CD14-positive monocyte (primary cell): ENCODE measurements at regions not wholly inside any gene's neighbourhood (a gene's known extent, or its start where the extent isn't known, plus 50 kb on each side); places are given as distances from the start of the nearest gene placed in this dataset.

Source experiments
- DNase-seq, 3 donors: peaks; one replicate each; pipeline ENCODE4 v3.0.0-alpha.2; 2011 to 2022
- H2AFZ ChIP-seq: 2 replicates; pipeline ENCODE4 v1.6.0; 2012; ENCODE audit warnings: mild to moderate bottlenecking, low read depth, low read length, inconsistent platforms; ENCODE audit not compliant: insufficient read depth, poor library complexity, severe bottlenecking
- H3K27ac ChIP-seq, 2 donors: 1 replicate in 1 of 2; 2 replicates in 1 of 2; pipeline ENCODE4 v1.5.1; 2012 to 2013; ENCODE audit warnings: low read length in 2 of 2, control low read depth in 1 of 2, inconsistent platforms in 1 of 2, low read depth in 1 of 2, mild to moderate bottlenecking in 1 of 2
- H3K27me3 ChIP-seq, 2 donors: one replicate each; pipeline versions ENCODE4 v1.6.0 to v1.6.1; 2011 to 2013; ENCODE audit warnings: low read length in 2 of 2; ENCODE audit not compliant: control insufficient read depth in 2 of 2, insufficient read depth in 2 of 2
- H3K36me3 ChIP-seq, 2 donors: replicated peaks in 1 of 2; 1 replicate in 1 of 2; 2 replicates in 1 of 2; pipeline versions ENCODE4 v1.5.1 to v1.6.1; 2012 to 2013; ENCODE audit warnings: low read length in 2 of 2, control low read depth in 1 of 2, inconsistent platforms in 1 of 2, mild to moderate bottlenecking in 1 of 2; ENCODE audit not compliant: insufficient read depth in 2 of 2, control insufficient read depth in 1 of 2
- H3K4me1 ChIP-seq, 2 donors: 1 replicate in 1 of 2; 2 replicates in 1 of 2; pipeline versions ENCODE4 v1.5.1 to v1.6.1; 2012 to 2013; ENCODE audit warnings: low read length in 2 of 2, control low read depth in 1 of 2, inconsistent platforms in 1 of 2, mild to moderate bottlenecking in 1 of 2, moderate library complexity in 1 of 2; ENCODE audit not compliant: insufficient read depth in 2 of 2, control insufficient read depth in 1 of 2
- H3K4me2 ChIP-seq: replicated peaks from 2 replicates; pipeline ENCODE3; 2012; ENCODE audit warnings: low read length, moderate library complexity, mild to moderate bottlenecking; ENCODE audit not compliant: poor library complexity, severe bottlenecking; ENCODE audit errors: extremely low read depth
- H3K4me3 ChIP-seq, 3 experiments: fragments of 200-600 bp in 1 of 3; sonication (generic) in 1 of 3; replicated peaks in 1 of 3; 1 replicate in 2 of 3; 2 replicates in 1 of 3; pipeline ENCODE4 v1.5.1; 2011 to 2013; ENCODE audit warnings: low read length in 3 of 3, mild to moderate bottlenecking in 3 of 3, control low read depth in 2 of 3, low read depth in 2 of 3, inconsistent platforms in 1 of 3, moderate library complexity in 1 of 3
- H3K79me2 ChIP-seq: 2 replicates; pipeline ENCODE4 v1.6.0; 2012; ENCODE audit warnings: mild to moderate bottlenecking, control low read depth, inconsistent platforms, low read length, moderate library complexity; ENCODE audit not compliant: insufficient read depth
- H3K9ac ChIP-seq: 2 replicates; pipeline ENCODE4 v1.6.0; 2017; ENCODE audit warnings: low read length, mild to moderate bottlenecking; ENCODE audit not compliant: insufficient read depth, poor library complexity, severe bottlenecking
- H3K9me3 ChIP-seq, 2 donors: replicated peaks in 1 of 2; 1 replicate in 1 of 2; 2 replicates in 1 of 2; pipeline versions ENCODE4 v1.5.1 to v1.6.1; 2012 to 2013; ENCODE audit warnings: low read length in 2 of 2, control low read depth in 1 of 2; ENCODE audit not compliant: control insufficient read depth in 1 of 2, insufficient read depth in 1 of 2
- H4K20me1 ChIP-seq: 2 replicates; pipeline ENCODE4 v1.6.0; 2012; ENCODE audit warnings: mild to moderate bottlenecking, low read length, control low read depth, moderate library complexity; ENCODE audit not compliant: insufficient read depth
- H3K27ac Mint-ChIP-seq, 7 donors: one replicate each; pipeline ENCODE4 v1.8.0; 2020; ENCODE audit warnings: mild to moderate bottlenecking in 7 of 7, mixed read lengths in 7 of 7, moderate library complexity in 6 of 7, inconsistent platforms in 2 of 7
- H3K27me3 Mint-ChIP-seq, 3 donors: one replicate each; pipeline ENCODE4 v1.8.0; 2021 to 2022; ENCODE audit warnings: low read depth in 3 of 3, mild to moderate bottlenecking in 3 of 3, mixed read lengths in 3 of 3, moderate library complexity in 3 of 3, inconsistent platforms in 1 of 3
- H3K36me3 Mint-ChIP-seq, 2 donors: one replicate each; pipeline ENCODE4 v1.8.0; 2020; ENCODE audit warnings: mixed read lengths in 2 of 2, inconsistent platforms in 1 of 2, mild to moderate bottlenecking in 1 of 2
- H3K4me1 Mint-ChIP-seq: one replicate; pipeline ENCODE4 v1.8.0; 2020; ENCODE audit warnings: mild to moderate bottlenecking, mixed read lengths
- H3K4me3 Mint-ChIP-seq, 2 donors: one replicate each; pipeline ENCODE4 v1.8.0; 2020; ENCODE audit warnings: mild to moderate bottlenecking in 2 of 2, mixed read lengths in 2 of 2, moderate library complexity in 1 of 2
- H3K9me3 Mint-ChIP-seq, 7 donors: one replicate each; pipeline ENCODE4 v1.8.0; 2020 to 2022; ENCODE audit warnings: mixed read lengths in 7 of 7, mild to moderate bottlenecking in 6 of 7, moderate library complexity in 6 of 7, inconsistent platforms in 2 of 7
- CTCF ChIP-seq: fragments of 200-600 bp; IDR thresholded peaks from one replicate; pipeline ENCODE4 v1.8.0; 2022; ENCODE audit warnings: antibody characterized with exemption, mild to moderate bottlenecking
- WGBS: methylation state at CpG from one replicate; pipeline ENCODE4 v1.1.5; 2013; ENCODE audit warnings: missing lambda C conversion rate; ENCODE audit not compliant: insufficient coverage; 5-methylcytosine and 5-hydroxymethylcytosine counted together
- intact Hi-C, 2 donors: fragments of 100-400 bp; cut with micrococcal nuclease; formaldehyde crosslinking; loops; one replicate each; pipeline versions ENCODE4 v1.15.0 to v1.15.1; 2023

GRCh38 chr5:142246258-142246657 lies 78.6 kb downstream of the SPRY4 start:
- no peak for TF ChIP-seq CTCF
- Histone ChIP-seq H3K4me3 (no peak overlapping the region), H3K9me3 (peaks cover 0 to 9% of the 10 kb centered on the region in 2 donors), H3K9ac (no peak overlapping the region), H3K27me3 (no peaks in the 10 kb centered on the region), H4K20me1 (no peaks in the 10 kb centered on the region), H3K36me3 (no peaks in the 10 kb centered on the region), H3K4me2 (no peak overlapping the region), H3K79me2 (no peaks in the 10 kb centered on the region), H2AFZ (no peak overlapping the region), H3K4me1 (no peaks in the 10 kb centered on the region), H3K27ac (no peak overlapping the region)
- DNase-seq: no peak
- no peak overlapping the region for H3K4me3 Mint-ChIP-seq
- intact Hi-C loops: no loop called here
- no peaks in the 10 kb centered on the region for H3K36me3 Mint-ChIP-seq
- WGBS: 98% methylated on average over 6 of the region's 9 CpGs
- H3K9me3 Mint-ChIP-seq: peaks cover 6 to 32% (median 14%) of the 10 kb centered on the region in 7 donors
- H3K27me3 Mint-ChIP-seq: peaks cover 2 to 12% (median 2%) of the 10 kb centered on the region in 3 donors
- no peak overlapping the region for H3K27ac Mint-ChIP-seq
- H3K4me1 Mint-ChIP-seq: no peaks in the 10 kb centered on the region

- Histone ChIP-seq H3K36me3 (no peaks in the 10 kb centered on the region), H3K27ac (no peak overlapping the region), H3K27me3 (no peaks in the 10 kb centered on the region), H3K4me3 (no peak overlapping the region), H4K20me1 (no peaks in the 10 kb centered on the region), H3K9me3 (peaks cover 0 to 9% of the 10 kb centered on the region in 2 donors), H3K4me1 (no peaks in the 10 kb centered on the region), H3K79me2 (no peaks in the 10 kb centered on the region), H3K9ac (no peak overlapping the region), H3K4me2 (no peak overlapping the region), H2AFZ (no peak overlapping the region)
- Mint-ChIP-seq H3K27ac (no peak overlapping the region), H3K27me3 (peaks cover 2 to 8% (median 2%) of the 10 kb centered on the region in 3 donors), H3K36me3 (no peaks in the 10 kb centered on the region), H3K4me3 (no peak overlapping the region), H3K9me3 (peaks cover 6 to 33% (median 14%) of the 10 kb centered on the region in 7 donors), H3K4me1 (no peaks in the 10 kb centered on the region)
- 91% methylated on average over 2 of the region's 5 CpGs for WGBS
- no peak for DNase-seq
- no peak for TF ChIP-seq CTCF
- intact Hi-C loops: no loop called here
These were observed 79.0 kb downstream of the SPRY4 start for GRCh38 chr5:142245786-142246185.
